ENCODE measurements at regions not wholly inside any gene's neighbourhood (a gene's known extent, or its start where the extent isn't known, plus 50 kb on each side); places are given as distances from the start of the nearest gene placed in this dataset.

DNA sequence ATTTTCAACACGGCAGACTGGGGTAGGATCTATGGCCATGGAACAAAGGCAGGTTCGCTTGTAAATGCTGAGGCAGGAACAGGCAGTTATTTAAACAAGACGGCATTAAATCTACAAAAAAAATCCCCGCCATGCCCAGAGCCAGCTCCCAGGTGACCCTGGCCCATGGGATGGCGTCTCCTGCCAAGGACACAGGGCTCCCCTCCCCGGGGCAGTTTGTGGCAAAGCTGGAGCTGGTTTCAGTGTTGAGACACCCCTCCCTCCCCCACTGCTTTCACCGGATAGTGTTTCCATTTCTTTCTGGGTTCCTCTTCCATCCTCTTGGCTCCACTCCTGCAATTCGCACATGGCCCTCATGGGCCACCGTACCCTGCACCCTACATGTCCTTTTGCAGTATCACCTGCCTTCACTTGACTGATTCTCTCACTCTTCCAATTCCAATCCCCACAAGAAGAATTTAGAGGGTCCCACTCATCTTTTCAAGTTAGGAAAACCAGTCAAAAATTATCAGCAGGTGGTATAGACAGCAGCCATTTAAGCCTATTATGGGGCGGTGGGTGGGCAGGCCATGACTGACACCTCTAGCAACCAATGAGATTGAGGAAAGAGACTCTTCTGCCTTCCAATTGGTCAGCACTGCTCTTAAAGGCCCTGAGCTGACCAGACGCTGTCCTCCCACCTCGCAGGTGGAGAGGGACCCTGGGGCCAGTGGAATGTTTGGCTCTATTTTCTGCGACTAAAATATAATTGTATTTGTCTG is 52.0 kb downstream of the OLIG1 start:
- no peak for TF ChIP-seq JUND (IDR thresholded peaks at IDR 0.05; ENCODE audit: low read depth)
- in situ Hi-C loops (cut with HindIII; ENCODE audit: low pct_unique_long_range_greater_than_20kb, low sequenced_read_pairs) = no loop called here
- DNase-seq (ENCODE audit: low read depth in 1 of 2, low spot score in 1 of 2) = peak in 1 of 2 experiments; percentile 81

- in situ Hi-C loops (cut with HindIII; ENCODE audit: low pct_unique_long_range_greater_than_20kb, low sequenced_read_pairs) = no loop called here
- TF ChIP-seq JUND (IDR thresholded peaks at IDR 0.05; ENCODE audit: low read depth) = no peak
Observed at GRCh38 chr21:33122507-33122906, 52.6 kb downstream of the OLIG1 start.

DNA sequence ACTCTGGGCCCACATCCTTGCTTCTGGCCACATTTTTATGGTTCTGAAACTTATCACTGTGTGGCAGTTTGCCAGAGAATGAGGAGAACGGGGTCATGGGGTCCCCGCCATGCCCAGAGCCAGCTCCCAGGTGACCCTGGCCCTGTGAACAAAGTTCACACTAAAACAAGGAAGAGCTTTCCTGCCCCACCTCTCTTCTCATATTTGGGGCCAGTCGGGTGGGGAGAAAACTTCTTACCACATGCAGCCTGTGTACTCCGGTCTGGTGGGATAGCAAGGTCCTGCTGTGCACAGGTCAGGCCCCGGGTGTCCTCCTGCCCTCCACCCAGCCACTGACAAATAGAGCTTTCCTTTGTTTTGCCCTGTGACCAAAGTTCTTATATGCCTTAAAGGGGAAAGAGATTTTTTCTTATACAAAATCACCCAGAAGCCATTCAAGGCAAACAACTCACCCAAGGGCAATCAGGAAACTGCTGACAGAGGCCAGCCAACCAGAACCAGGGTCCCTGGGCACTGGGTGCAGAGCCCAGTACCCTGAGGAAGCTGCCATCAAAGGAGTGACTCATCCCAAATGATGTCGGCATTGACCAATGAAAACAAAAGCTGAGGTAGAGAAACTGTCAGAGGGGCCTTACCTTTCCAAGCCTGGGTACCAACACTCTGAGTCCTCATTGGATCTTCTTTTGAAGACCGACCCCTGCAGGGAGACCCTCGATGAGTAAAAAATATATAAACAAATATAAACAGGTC is 53.6 kb downstream of the OLIG1 start:
- in situ Hi-C loops (cut with HindIII; ENCODE audit: low pct_unique_long_range_greater_than_20kb, low sequenced_read_pairs) = no loop called here
- DNase-seq (ENCODE audit: low read depth in 1 of 2, low spot score in 1 of 2) = no peak
- no peak for TF ChIP-seq JUND (IDR thresholded peaks at IDR 0.05; ENCODE audit: low read depth)

More at GRCh38 chr21:33122507-33122906, 52.6 kb downstream of the OLIG1 start:
- no peak for DNase-seq (ENCODE audit: low read depth in 1 of 2, low spot score in 1 of 2)

- in situ Hi-C loops (cut with HindIII; ENCODE audit: low pct_unique_long_range_greater_than_20kb, low sequenced_read_pairs) = no loop called here
- no peak for DNase-seq (ENCODE audit: low read depth in 1 of 2, low spot score in 1 of 2)
- no peak for TF ChIP-seq JUND (IDR thresholded peaks at IDR 0.05; ENCODE audit: low read depth)
Observed at GRCh38 chr21:33124889-33125288, 54.9 kb downstream of the OLIG1 start.

DNA sequence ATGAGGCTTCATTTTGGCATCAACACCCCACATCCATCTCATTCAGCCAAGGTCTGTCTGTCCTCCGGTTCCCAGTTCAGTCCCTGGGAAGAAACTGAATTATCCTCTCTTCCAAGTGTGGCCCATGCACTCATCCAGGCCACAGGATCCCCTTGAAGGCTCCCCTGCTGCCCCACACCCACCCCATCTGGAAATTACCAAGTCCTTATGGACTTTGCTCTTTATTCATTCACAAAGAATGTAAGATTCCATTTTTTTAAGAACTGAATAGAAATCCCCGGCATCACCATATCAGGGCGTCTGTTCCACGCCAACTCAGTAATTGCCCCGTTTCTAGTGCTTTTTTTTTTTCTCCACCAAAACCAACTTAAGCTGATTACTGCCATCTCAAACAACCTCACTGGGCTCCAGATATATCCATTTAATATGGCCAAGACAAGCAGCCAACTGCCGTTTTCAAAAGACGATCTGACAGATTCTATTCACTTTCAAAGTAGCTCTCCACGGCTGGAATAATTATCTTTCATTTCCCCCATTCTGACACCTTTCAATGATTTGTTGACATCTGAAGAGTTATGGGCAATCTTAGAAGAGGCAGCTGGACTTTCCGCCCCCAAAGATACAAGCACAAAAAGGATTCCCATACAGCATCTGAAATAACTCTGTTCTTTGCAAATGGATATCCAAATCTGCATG is 55.9 kb downstream of the OLIG1 start:
- in situ Hi-C loops (cut with HindIII; ENCODE audit: low pct_unique_long_range_greater_than_20kb, low sequenced_read_pairs) = no loop called here
- DNase-seq (ENCODE audit: low read depth in 1 of 2, low spot score in 1 of 2) = no peak
- no peak for TF ChIP-seq JUND (IDR thresholded peaks at IDR 0.05; ENCODE audit: low read depth)

DNA sequence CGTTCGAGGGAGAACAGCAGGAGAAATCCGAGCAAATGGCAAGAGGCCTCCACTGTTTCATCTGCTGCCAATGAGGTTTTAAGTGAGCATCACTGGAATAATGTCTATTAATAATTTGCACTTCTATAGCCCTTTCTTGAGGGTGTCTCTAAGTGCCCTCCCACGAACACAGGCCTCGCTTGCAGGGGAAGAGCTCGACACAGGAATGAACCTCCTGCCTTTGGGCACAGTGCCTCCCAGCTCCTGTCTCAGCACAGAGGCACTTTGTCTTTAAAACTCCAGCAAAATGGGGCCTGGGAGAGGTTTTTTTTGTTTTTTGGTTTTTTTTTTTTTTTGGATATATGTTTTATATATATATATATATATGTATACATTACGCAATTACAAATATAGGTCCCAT is 56.6 kb downstream of the OLIG1 start:
- DNase-seq (ENCODE audit: low read depth in 1 of 2, low spot score in 1 of 2) = no peak
- TF ChIP-seq JUND (IDR thresholded peaks at IDR 0.05; ENCODE audit: low read depth) = no peak
- in situ Hi-C loops (cut with HindIII; ENCODE audit: low pct_unique_long_range_greater_than_20kb, low sequenced_read_pairs) = no loop called here

GRCh38 chr21:33127154-33127867 is 57.4 kb downstream of the OLIG1 start:
- in situ Hi-C loops (cut with HindIII; ENCODE audit: low pct_unique_long_range_greater_than_20kb, low sequenced_read_pairs) = no loop called here
- DNase-seq (ENCODE audit: low read depth in 1 of 2, low spot score in 1 of 2) = peak; percentile 46 to 68

GRCh38 chr21:33127868-33128242 is 57.9 kb downstream of the OLIG1 start:
- in situ Hi-C loops (cut with HindIII; ENCODE audit: low pct_unique_long_range_greater_than_20kb, low sequenced_read_pairs) = no loop called here
- DNase-seq (ENCODE audit: low read depth in 1 of 2, low spot score in 1 of 2) = no peak
- no peak for TF ChIP-seq JUND (IDR thresholded peaks at IDR 0.05; ENCODE audit: low read depth)

More at GRCh38 chr21:33127154-33127867, 57.4 kb downstream of the OLIG1 start:
- TF ChIP-seq JUND (IDR thresholded peaks at IDR 0.05; ENCODE audit: low read depth) = no peak

- no peak for DNase-seq (ENCODE audit: low read depth in 1 of 2, low spot score in 1 of 2)
- in situ Hi-C loops (cut with HindIII; ENCODE audit: low pct_unique_long_range_greater_than_20kb, low sequenced_read_pairs) = no loop called here
- TF ChIP-seq JUND (IDR thresholded peaks at IDR 0.05; ENCODE audit: low read depth) = no peak
Observed at GRCh38 chr21:33128538-33128937, 58.6 kb downstream of the OLIG1 start.

DNA sequence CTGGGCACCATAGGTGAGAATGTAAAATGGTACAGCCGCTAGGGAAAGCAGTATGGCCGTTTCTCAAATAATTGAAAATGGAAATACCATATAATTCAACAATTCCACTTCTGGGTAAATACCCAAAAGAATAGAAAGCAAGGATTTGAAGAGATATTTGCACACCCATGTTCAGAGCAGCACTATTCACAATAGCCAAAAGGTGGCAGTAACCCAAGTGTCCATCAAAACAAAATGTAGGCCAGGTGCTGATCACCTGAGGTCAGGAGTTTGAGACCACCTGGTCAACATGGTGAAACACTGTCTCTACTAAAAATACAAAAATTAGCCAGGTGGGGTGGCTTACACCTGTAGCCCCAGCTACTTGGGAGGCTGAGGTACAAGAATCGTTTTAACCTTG is 62.1 kb downstream of the OLIG1 start:
- in situ Hi-C loops (cut with HindIII; ENCODE audit: low pct_unique_long_range_greater_than_20kb, low sequenced_read_pairs) = no loop called here
- no peak for TF ChIP-seq JUND (IDR thresholded peaks at IDR 0.05; ENCODE audit: low read depth)
- peak in 1 of 2 experiments; percentile 16 for DNase-seq (ENCODE audit: low read depth in 1 of 2, low spot score in 1 of 2)

DNA sequence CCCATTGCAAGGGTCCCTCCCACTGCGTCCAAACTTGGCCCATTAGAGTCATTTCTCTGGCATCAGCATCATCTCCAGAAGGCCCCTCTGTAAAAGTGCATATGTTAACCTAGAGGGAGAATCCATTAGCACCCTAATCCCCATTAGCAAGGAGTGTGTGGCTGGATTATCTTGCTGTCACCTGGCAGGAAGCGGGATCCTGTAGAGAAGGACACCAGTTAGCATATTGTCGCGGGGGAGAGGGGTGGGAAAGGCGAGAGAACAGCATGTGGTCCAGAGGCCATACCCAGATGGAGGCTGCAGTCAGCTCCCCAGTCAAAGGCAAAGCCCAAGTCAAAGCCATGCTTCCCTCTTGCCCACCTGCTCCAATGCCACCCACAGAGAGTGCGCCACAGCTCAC is 64.0 kb downstream of the OLIG1 start:
- in situ Hi-C loops (cut with HindIII; ENCODE audit: low pct_unique_long_range_greater_than_20kb, low sequenced_read_pairs) = no loop called here
- no peak for TF ChIP-seq JUND (IDR thresholded peaks at IDR 0.05; ENCODE audit: low read depth)
- DNase-seq (ENCODE audit: low read depth in 1 of 2, low spot score in 1 of 2) = no peak

DNA sequence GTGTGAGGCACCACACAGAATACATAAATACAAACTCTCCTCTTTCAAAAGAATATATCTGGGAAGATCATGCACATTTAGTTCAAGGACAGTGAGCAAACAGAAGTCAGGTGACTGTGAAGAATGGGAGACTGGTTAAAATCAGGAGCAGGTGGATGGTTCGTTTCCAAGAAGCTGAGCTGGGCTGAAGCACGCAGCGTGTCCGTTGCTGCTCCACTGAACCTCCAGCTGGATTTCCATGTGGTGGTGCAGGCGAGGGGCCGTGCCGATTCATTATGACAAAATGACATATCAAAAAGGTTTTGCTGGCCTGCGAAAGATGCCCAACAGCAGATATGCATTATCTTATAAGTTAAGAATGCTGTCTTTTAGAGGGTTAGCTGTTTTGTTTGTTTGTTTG is 66.0 kb downstream of the OLIG1 start:
- DNase-seq (ENCODE audit: low read depth in 1 of 2, low spot score in 1 of 2) = no peak
- no peak for TF ChIP-seq JUND (IDR thresholded peaks at IDR 0.05; ENCODE audit: low read depth)
- in situ Hi-C loops (cut with HindIII; ENCODE audit: low pct_unique_long_range_greater_than_20kb, low sequenced_read_pairs) = no loop called here
